K562 (cell line): ENCODE measurements at regions not wholly inside any gene's neighbourhood (a gene's known extent, or its start where the extent isn't known, plus 50 kb on each side); places are given as distances from the start of the nearest gene placed in this dataset.

Experiments
- GABPA ChIP-seq: fragments of 200-800 bp; sonication (Bioruptor generic); conservative IDR thresholded peaks from 2 replicates; pipeline ENCODE4 v1.6.1; 2016; ENCODE audit warnings: low read depth, missing genetic modification characterization, missing compliant biosample characterization
- JUND ChIP-seq, 2 experiments: IDR thresholded peaks; 2 replicates in 1 of 2; 3 replicates in 1 of 2; pipeline ENCODE4 v1.6.1; 2011; ENCODE audit warnings: borderline replicate concordance in 2 of 2, low read depth in 2 of 2, low read length in 2 of 2, improper control_type of control experiment in 1 of 2, missing biosample characterization in 1 of 2, missing genetic modification characterization in 1 of 2, missing genetic modification reagents in 1 of 2
- NFYB ChIP-seq: IDR thresholded peaks from 2 replicates; pipeline ENCODE4 v1.6.1; 2011; ENCODE audit warnings: mild to moderate bottlenecking, moderate library complexity; ENCODE audit not compliant: insufficient read length; ENCODE audit errors: extremely low read depth
- SIN3B ChIP-seq: fragments of 450-650 bp; IDR thresholded peaks from 2 replicates; pipeline ENCODE4 v1.6.1; 2017; ENCODE audit warnings: low read depth, mild to moderate bottlenecking, moderate library complexity
- SIX5 ChIP-seq, 2 experiments: IDR thresholded peaks; 2 replicates each; pipeline ENCODE4 v1.6.1; 2011; ENCODE audit warnings: low read length in 2 of 2, borderline replicate concordance in 1 of 2, low read depth in 1 of 2, mild to moderate bottlenecking in 1 of 2, moderate library complexity in 1 of 2; ENCODE audit not compliant: insufficient read depth in 1 of 2
- SMARCB1 ChIP-seq: IDR thresholded peaks from 2 replicates; pipeline ENCODE4 v1.6.1; 2011; ENCODE audit warnings: improper control_type of control experiment, low read depth; ENCODE audit not compliant: insufficient read length
- XRCC4 ChIP-seq: IDR thresholded peaks from one replicate; pipeline ENCODE4 v1.6.1; 2011; ENCODE audit not compliant: insufficient read depth, insufficient read length; ENCODE audit errors: extremely low read depth
- TF ChIP-seq, protein P1 (sequence below): fragments of 250-450 bp; sonication (Bioruptor Pico); IDR thresholded peaks from 2 replicates; pipeline ENCODE4 v1.8.0; 2021; ENCODE audit warnings: moderate library complexity, mild to moderate bottlenecking, inconsistent platforms
- TF ChIP-seq, protein P2 (sequence below), 3 experiments: IDR thresholded peaks in 2 of 3; conservative IDR thresholded peaks in 1 of 3; 2 replicates each; pipeline ENCODE4 v1.5.1; 2011 to 2012; ENCODE audit warnings: low read length in 3 of 3, mild to moderate bottlenecking in 3 of 3, control low read depth in 2 of 3, improper control_type of control experiment in 1 of 3, inconsistent platforms in 1 of 3, low read depth in 1 of 3, mixed read lengths in 1 of 3, moderate library complexity in 1 of 3; ENCODE audit not compliant: insufficient read depth in 2 of 3

DNA sequence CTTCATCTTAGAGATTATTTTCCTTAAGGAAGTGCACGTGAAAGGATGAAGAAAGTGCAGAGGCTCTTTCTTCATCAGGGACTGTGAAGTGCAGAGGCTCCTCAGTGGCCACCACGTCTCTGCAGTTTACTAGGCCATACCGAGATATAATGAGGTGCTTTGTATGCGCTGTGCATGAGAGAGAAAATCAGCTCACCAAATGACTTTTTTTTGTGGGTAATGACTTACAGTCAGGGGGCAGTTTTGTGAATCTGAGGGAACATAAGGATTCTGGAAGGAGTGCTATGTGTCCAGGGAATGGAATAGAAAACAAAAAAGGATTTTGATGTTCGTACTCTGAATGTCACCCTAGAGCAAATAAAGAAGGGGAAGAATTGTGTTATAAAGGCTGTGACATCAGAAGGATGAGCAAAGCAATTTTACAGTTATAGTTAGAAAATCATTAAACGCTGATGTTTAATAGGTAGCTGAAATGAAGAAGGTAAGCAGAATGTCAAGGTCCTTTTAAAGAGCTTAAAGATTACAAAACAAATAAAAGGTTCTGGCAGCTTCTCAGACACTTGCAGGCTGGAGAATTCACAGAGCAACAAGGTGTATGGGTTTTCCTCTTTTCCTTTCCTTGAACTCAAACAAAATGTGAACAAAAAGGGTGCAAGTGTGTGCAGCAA, 247.5 kb upstream of the NOVA1 start:
- TF ChIP-seq, protein P1, sequence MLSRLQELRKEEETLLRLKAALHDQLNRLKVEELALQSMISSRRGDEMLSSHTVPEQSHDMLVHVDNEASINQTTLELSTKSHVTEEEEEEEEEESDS (CRISPR knock-in tag) = no peak
- no peak for TF ChIP-seq GABPA (tag)
- TF ChIP-seq SIN3B = no peak
- TF ChIP-seq SMARCB1 = no peak
- TF ChIP-seq NFYB = no peak
- TF ChIP-seq SIX5 (IDR thresholded peaks at IDR 0.05; ENCODE audit: borderline replicate concordance in 1 of 2, insufficient read depth in 1 of 2, low read depth in 1 of 2, low read length in 2 of 2) = no peak
- TF ChIP-seq XRCC4 = no peak
- TF ChIP-seq, protein P2, sequence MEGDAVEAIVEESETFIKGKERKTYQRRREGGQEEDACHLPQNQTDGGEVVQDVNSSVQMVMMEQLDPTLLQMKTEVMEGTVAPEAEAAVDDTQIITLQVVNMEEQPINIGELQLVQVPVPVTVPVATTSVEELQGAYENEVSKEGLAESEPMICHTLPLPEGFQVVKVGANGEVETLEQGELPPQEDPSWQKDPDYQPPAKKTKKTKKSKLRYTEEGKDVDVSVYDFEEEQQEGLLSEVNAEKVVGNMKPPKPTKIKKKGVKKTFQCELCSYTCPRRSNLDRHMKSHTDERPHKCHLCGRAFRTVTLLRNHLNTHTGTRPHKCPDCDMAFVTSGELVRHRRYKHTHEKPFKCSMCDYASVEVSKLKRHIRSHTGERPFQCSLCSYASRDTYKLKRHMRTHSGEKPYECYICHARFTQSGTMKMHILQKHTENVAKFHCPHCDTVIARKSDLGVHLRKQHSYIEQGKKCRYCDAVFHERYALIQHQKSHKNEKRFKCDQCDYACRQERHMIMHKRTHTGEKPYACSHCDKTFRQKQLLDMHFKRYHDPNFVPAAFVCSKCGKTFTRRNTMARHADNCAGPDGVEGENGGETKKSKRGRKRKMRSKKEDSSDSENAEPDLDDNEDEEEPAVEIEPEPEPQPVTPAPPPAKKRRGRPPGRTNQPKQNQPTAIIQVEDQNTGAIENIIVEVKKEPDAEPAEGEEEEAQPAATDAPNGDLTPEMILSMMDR (IDR thresholded peaks at IDR 0.05 in 2 of 3, conservative IDR thresholded peaks at IDR 0.05 in 1 of 3; ENCODE audit: insufficient read depth in 2 of 3, low read depth in 1 of 3, low read length in 3 of 3) = no peak
- no peak for TF ChIP-seq JUND (IDR thresholded peaks at IDR 0.05; ENCODE audit: borderline replicate concordance, low read depth, low read length)
- no peak for TF ChIP-seq JUND (tag; IDR thresholded peaks at IDR 0.05; ENCODE audit: borderline replicate concordance, low read depth, low read length)
